Spleen (tissue), 11 donors: ENCODE measurements at regions not wholly inside any gene's neighbourhood (a gene's known extent, or its start where the extent isn't known, plus 50 kb on each side); places are given as distances from the start of the nearest gene placed in this dataset.

Experiments
- DNase-seq: peaks from one replicate; pipeline ENCODE4 v3.0.0-alpha.2; 2020
- H3K27ac ChIP-seq, 8 donors: fragments of 200-600 bp; sonication (generic) in 7 of 8; 1 replicate in 4 of 8; 2 replicates in 4 of 8; pipeline versions ENCODE4 v1.5.0 to v1.8.0; 2016 to 2021; ENCODE audit warnings: inconsistent platforms in 4 of 8, mild to moderate bottlenecking in 4 of 8, moderate library complexity in 1 of 8
- H3K27me3 ChIP-seq, 7 donors: fragments of 200-600 bp; sonication (generic) in 6 of 7; replicated peaks in 1 of 7; 1 replicate in 4 of 7; 2 replicates in 3 of 7; pipeline versions ENCODE4 v1.5.0 to v1.8.0; 2016 to 2021; ENCODE audit warnings: inconsistent platforms in 3 of 7, mild to moderate bottlenecking in 1 of 7
- H3K36me3 ChIP-seq, 6 donors: fragments of 200-600 bp; sonication (generic) in 5 of 6; 1 replicate in 4 of 6; 2 replicates in 2 of 6; pipeline versions ENCODE4 v1.5.0 to v1.8.0; 2016 to 2021; ENCODE audit warnings: inconsistent platforms in 2 of 6
- H3K4me1 ChIP-seq, 6 donors: fragments of 200-600 bp; sonication (generic) in 5 of 6; 1 replicate in 3 of 6; 2 replicates in 3 of 6; pipeline versions ENCODE4 v1.5.0 to v1.8.0; 2016 to 2021; ENCODE audit warnings: inconsistent platforms in 3 of 6
- H3K4me3 ChIP-seq, 8 donors: fragments of 200-600 bp; sonication (generic) in 7 of 8; 1 replicate in 4 of 8; 2 replicates in 4 of 8; pipeline versions ENCODE4 v1.5.0 to v1.8.0; 2016 to 2021; ENCODE audit warnings: inconsistent platforms in 4 of 8, mild to moderate bottlenecking in 4 of 8, moderate library complexity in 2 of 8
- H3K9me3 ChIP-seq, 8 donors: fragments of 200-600 bp; sonication (generic) in 7 of 8; 1 replicate in 4 of 8; 2 replicates in 4 of 8; pipeline versions ENCODE4 v1.5.0 to v1.8.0; 2016 to 2021; ENCODE audit warnings: inconsistent platforms in 4 of 8
- CTCF ChIP-seq, 11 experiments: fragments of 200-600 bp in 7 of 11; fragments of 450-650 bp in 4 of 11; sonication (generic) in 4 of 11; IDR thresholded peaks in 8 of 11; conservative IDR thresholded peaks in 3 of 11; 1 replicate in 7 of 11; 2 replicates in 4 of 11; pipeline versions ENCODE4 v1.4.0 to v1.8.0; 2016 to 2021; ENCODE audit warnings: antibody characterized with exemption in 11 of 11, inconsistent platforms in 4 of 11, mild to moderate bottlenecking in 1 of 11
- POLR2A ChIP-seq, 3 donors: fragments of 450-650 bp; IDR thresholded peaks; one replicate each; pipeline ENCODE4 v1.5.1; 2017; ENCODE audit warnings: antibody characterized with exemption in 3 of 3, mild to moderate bottlenecking in 1 of 3
- POLR2AphosphoS5 ChIP-seq, 3 donors: sonication (generic); formaldehyde crosslinking; IDR thresholded peaks; one replicate each; pipeline ENCODE4 v1.5.1; 2017; ENCODE audit warnings: antibody characterized with exemption in 3 of 3
- WGBS, 5 donors: extraction: QIAGEN DNeasy Blood & Tissue Kit in 3 of 5; methylation state at CpG; one replicate each; pipeline versions ENCODE4 v1.1.5 to v1.1.7; 2013 to 2018; 5-methylcytosine and 5-hydroxymethylcytosine counted together
- intact Hi-C: fragments of 100-400 bp; cut with DNase I; formaldehyde crosslinking; loops from one replicate; pipeline ENCODE4 v1.15.0; 2023; ENCODE audit warnings: low total_unique reads
- donor health status: healthy with polysubstance abuse.
- donor health status: DM: no; HTN: no; CAD: no; lungs with moderate emphysema.
- donor health status: DM: no; HTN: no; CAD: no.
- donor health status: Bipolar disorder and iron deficiency.
- donor health status: healthy.
- donor health status: DM: no; HTN: no; CAD: no.
- donor health status: DM: yes; HTN: yes; CAD: no.

GRCh38 chr6:86793649-86794048 lies 143.7 kb upstream of the HTR1E start:
- intact Hi-C loops: no loop called here
- WGBS, 5 donors: 55 to 77% (median 64%) methylated on average over 1 of the region's 1 CpG
- Histone ChIP-seq H3K9me3 (peaks cover 0 to 21% (median 8%) of the 10 kb centered on the region in 8 donors), H3K27ac (no peak overlapping the region), H3K27me3 (no peaks in the 10 kb centered on the region), H3K36me3 (no peaks in the 10 kb centered on the region), H3K4me3 (no peak overlapping the region), H3K4me1 (no peaks in the 10 kb centered on the region)
- TF ChIP-seq POLR2AphosphoS5 (IDR thresholded peaks at IDR 0.05) (no peak), CTCF (IDR thresholded peaks at IDR 0.05 in 8 of 11, conservative IDR thresholded peaks at IDR 0.05 in 3 of 11) (no peak), POLR2A (IDR thresholded peaks at IDR 0.05) (no peak)
- DNase-seq: no peak

- no peak overlapping the region for H3K27ac ChIP-seq
- H3K4me3 ChIP-seq: no peak overlapping the region
- no peaks in the 10 kb centered on the region for H3K36me3 ChIP-seq
- H3K4me1 ChIP-seq: no peaks in the 10 kb centered on the region
- intact Hi-C loops: no loop called here
- no peak for DNase-seq
- TF ChIP-seq POLR2A (IDR thresholded peaks at IDR 0.05): no peak
- TF ChIP-seq POLR2AphosphoS5 (IDR thresholded peaks at IDR 0.05): no peak
- TF ChIP-seq CTCF (IDR thresholded peaks at IDR 0.05 in 8 of 11, conservative IDR thresholded peaks at IDR 0.05 in 3 of 11): no peak
- 87 to 95% (median 93%) methylated on average over 1 of the region's 1 CpG for WGBS, 5 donors
- H3K9me3 ChIP-seq: peaks cover 0 to 11% (median 2%) of the 10 kb centered on the region in 8 donors
- no peaks in the 10 kb centered on the region for H3K27me3 ChIP-seq
These were observed 145.9 kb upstream of the HTR1E start for GRCh38 chr6:86791476-86791875.

GRCh38 chr6:86789779-86790411 lies 147.4 kb upstream of the HTR1E start:
- TF ChIP-seq POLR2AphosphoS5 (IDR thresholded peaks at IDR 0.05): no peak
- no peaks in the 10 kb centered on the region for H3K4me1 ChIP-seq
- WGBS, 5 donors: 46 to 74% (median 53%) methylated on average over 2 of the region's 2 CpGs

GRCh38 chr6:86782328-86782727 lies 155.0 kb upstream of the HTR1E start:
- DNase-seq: no peak
- intact Hi-C loops: no loop called here

More at GRCh38 chr6:86789779-86790411, 147.4 kb upstream of the HTR1E start:
- no peaks in the 10 kb centered on the region for H3K9me3 ChIP-seq
- no peak for DNase-seq
- H3K27ac ChIP-seq: no peak overlapping the region
- no peaks in the 10 kb centered on the region for H3K27me3 ChIP-seq
- intact Hi-C loops: no loop called here
- H3K36me3 ChIP-seq: no peaks in the 10 kb centered on the region
- no peak overlapping the region for H3K4me3 ChIP-seq

More at GRCh38 chr6:86782328-86782727, 155.0 kb upstream of the HTR1E start:
- H3K9me3 ChIP-seq: no peaks in the 10 kb centered on the region
- TF ChIP-seq POLR2AphosphoS5 (IDR thresholded peaks at IDR 0.05) (no peak), CTCF (IDR thresholded peaks at IDR 0.05 in 8 of 11, conservative IDR thresholded peaks at IDR 0.05 in 3 of 11) (no peak), POLR2A (IDR thresholded peaks at IDR 0.05) (no peak)
- H3K27ac ChIP-seq: no peak overlapping the region
- H3K27me3 ChIP-seq: no peaks in the 10 kb centered on the region
- H3K4me3 ChIP-seq: no peak overlapping the region
- no peaks in the 10 kb centered on the region for H3K4me1 ChIP-seq
- H3K36me3 ChIP-seq: no peaks in the 10 kb centered on the region
